GM12878 (cell line): ENCODE measurements at regions not wholly inside any gene's neighbourhood (a gene's known extent, or its start where the extent isn't known, plus 50 kb on each side); places are given as distances from the start of the nearest gene placed in this dataset.

ENCODE experiments used
- JUNB ChIP-seq: IDR thresholded peaks from 2 replicates; pipeline ENCODE4 v1.6.1; 2016; ENCODE audit warnings: antibody characterized with exemption, mild to moderate bottlenecking
- TARDBP ChIP-seq: IDR thresholded peaks from 2 replicates; pipeline ENCODE4 v1.6.1; 2016; ENCODE audit warnings: borderline replicate concordance

GRCh38 chr13:34886121-34886875 is 55.8 kb upstream of the NBEA start:
- TF ChIP-seq TARDBP = no peak
- TF ChIP-seq JUNB = no peak
